ENCODE measurements at regions not wholly inside any gene's neighbourhood (a gene's known extent, or its start where the extent isn't known, plus 50 kb on each side); places are given as distances from the start of the nearest gene placed in this dataset.
"Not testable (repeated sequence)": the region's sequence is repeated elsewhere in the genome, so short reads cannot be mapped to it uniquely, and the experiment has no call there.

GRCh38 chr12:131277186-131278091, 323.7 kb downstream of the ADGRD1 start:
- DNase-seq: not testable (repeated sequence)

GRCh38 chr12:131278451-131279115, 324.9 kb downstream of the ADGRD1 start:
- DNase-seq: not testable (repeated sequence)

- no peak for DNase-seq
These were observed 325.7 kb downstream of the ADGRD1 start for GRCh38 chr12:131279281-131279921.

- no peak for DNase-seq
These were observed 326.7 kb downstream of the ADGRD1 start for GRCh38 chr12:131280426-131280825.

GRCh38 chr12:131281016-131281415, 327.3 kb downstream of the ADGRD1 start:
- no peak for DNase-seq

- no peak for DNase-seq
These were observed 328.8 kb downstream of the ADGRD1 start for GRCh38 chr12:131282292-131283080.

GRCh38 chr12:131283191-131283861, 329.6 kb downstream of the ADGRD1 start:
- DNase-seq: no peak

GRCh38 chr12:131283862-131284825, 330.4 kb downstream of the ADGRD1 start:
- DNase-seq: not testable (repeated sequence)

GRCh38 chr12:131284954-131285904, 331.5 kb downstream of the ADGRD1 start:
- not testable (repeated sequence) for DNase-seq

GRCh38 chr12:131285905-131286295, 332.2 kb downstream of the ADGRD1 start:
- not testable (repeated sequence) for DNase-seq

GRCh38 chr12:131286301-131286700, 332.6 kb downstream of the ADGRD1 start:
- DNase-seq: not testable (repeated sequence)

- no peak for DNase-seq
These were observed 333.6 kb downstream of the ADGRD1 start for GRCh38 chr12:131287015-131287937.

- DNase-seq: no peak
These were observed 334.4 kb downstream of the ADGRD1 start for GRCh38 chr12:131287938-131288764.

GRCh38 chr12:131288765-131289695, 335.3 kb downstream of the ADGRD1 start:
- DNase-seq: not testable (repeated sequence)

GRCh38 chr12:131289807-131290206, 336.1 kb downstream of the ADGRD1 start:
- DNase-seq: not testable (repeated sequence)

GRCh38 chr12:131290255-131290959, 336.7 kb downstream of the ADGRD1 start:
- DNase-seq: no peak

Data from effector CD4-positive, alpha-beta T cell (primary cell).